Epidermal melanocyte (primary cell): ENCODE measurements at regions not wholly inside any gene's neighbourhood (a gene's known extent, or its start where the extent isn't known, plus 50 kb on each side); places are given as distances from the start of the nearest gene placed in this dataset.
"Not testable (repeated sequence)": the region's sequence is repeated elsewhere in the genome, so short reads cannot be mapped to it uniquely, and the experiment has no call there.

ENCODE experiments used
- DNase-seq: peaks from one replicate; pipeline ENCODE4 v3.0.0; 2011; ENCODE audit warnings: low spot score; ENCODE audit not compliant: insufficient read length

DNA sequence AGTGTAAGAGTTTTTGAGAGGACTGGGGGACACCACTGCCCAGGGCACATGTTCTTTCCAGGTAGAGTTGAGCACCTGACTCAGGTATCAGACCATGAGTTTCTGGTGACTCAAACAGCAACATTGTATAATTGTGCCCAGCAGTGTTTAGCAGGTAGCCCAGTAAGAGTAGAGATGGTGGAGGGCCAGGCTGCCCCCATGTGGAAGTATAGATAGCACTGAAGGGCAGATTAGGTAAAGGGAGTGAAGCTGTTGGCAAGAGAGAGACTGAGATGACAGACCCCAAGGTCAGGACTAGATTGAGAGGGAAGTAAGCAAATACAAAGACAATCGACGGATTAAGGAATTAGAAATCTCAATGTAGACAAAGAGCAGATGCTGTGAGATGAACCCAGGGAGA is 74.6 kb downstream of the TRIM42 start:
- no peak for DNase-seq

DNA sequence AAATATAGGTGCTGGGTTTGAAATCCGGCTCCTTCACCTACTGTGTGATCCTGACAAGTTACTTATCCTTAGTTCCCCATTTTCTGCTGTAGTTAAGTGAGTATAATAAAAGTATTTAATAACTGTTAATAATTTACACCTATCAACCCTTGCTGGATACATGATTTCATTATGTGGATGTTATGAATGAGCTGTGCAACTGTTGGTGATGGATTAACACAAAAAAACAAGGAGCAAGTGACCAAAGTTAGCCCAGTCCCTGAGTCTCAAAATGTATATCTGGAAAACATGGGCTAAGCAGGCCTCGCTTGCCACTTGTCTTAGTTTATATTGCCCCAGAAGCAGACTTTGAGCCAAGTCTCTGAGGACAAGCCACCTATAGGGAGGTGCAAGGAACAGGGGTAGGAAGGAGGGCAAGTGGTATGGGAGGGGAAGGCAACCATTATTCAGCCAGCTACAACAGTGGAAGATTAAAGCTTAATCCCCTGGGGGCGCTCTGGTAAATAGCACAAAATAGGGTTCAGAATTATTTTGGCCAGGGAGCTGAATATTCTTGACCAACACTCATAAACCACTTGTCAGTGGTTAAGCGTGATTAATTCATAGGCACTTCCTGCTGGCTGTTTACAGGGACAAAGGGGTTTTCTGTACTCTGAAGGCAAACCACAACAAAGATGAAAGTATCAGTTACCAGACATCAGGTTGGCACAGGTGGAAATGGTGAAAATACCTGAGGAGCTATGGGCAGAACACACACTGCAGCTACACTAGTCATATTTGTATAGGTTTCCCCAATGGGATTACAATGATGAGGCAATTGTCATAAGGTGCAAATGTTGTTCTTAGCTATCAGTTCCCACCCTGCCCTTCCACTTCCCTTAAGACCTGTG is 76.2 kb downstream of the TRIM42 start:
- DNase-seq = no peak

DNA sequence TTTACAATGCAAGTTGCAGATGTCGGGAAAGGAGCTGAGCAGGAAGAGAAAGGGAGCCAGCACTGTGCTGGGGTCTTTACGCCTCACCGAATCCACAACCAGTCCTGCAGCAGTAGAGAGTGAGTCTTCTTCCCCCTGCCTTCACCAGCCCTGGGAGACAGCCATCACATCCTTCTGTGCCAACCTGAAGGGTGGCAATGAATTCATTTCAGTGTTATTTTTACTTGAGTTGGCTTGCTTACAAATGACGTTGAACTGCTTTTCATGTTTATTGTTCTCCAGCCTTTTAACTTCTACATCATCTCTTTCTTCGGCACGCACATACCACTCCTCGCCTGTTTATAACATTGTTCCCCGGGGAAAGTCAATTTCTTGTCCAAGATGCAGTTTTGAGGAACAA is 77.1 kb downstream of the TRIM42 start:
- no peak for DNase-seq

DNA sequence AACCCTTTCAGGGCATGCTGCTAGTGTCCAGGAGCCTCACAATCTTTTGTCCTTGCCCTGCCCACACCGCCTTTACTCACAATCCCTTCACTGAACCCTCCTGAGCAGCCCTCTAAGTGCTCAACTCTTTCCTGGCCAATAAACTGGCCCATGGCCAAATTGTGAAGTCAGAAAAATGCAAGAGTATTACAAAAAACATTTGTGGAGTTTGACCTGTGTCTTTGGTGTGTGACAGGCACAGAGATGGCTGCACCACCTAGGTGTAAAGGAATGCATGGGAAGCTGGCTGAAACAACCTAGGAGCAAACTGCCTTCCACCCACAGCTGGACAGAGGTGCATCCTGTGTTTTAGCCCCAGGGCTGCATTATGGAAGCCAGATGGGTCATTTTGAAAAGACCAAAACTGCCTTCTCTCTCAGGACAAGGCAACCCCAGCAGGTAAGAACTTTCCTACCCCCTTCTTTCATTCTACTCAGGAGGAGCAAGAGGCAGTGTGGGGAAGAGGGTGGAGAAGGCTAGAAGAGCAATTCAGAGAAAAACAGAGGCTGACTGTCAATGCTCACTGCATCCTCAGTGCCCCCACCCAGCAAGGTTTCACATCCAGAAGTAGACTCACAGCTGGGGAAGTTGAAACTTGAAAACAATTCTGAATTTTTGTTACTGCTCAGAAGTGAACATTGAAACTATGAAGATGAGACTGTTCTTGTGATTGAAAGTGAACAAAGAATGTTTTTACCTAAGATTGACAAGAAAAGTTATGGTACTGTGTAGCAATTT is 78.6 kb downstream of the TRIM42 start:
- DNase-seq = no peak

DNA sequence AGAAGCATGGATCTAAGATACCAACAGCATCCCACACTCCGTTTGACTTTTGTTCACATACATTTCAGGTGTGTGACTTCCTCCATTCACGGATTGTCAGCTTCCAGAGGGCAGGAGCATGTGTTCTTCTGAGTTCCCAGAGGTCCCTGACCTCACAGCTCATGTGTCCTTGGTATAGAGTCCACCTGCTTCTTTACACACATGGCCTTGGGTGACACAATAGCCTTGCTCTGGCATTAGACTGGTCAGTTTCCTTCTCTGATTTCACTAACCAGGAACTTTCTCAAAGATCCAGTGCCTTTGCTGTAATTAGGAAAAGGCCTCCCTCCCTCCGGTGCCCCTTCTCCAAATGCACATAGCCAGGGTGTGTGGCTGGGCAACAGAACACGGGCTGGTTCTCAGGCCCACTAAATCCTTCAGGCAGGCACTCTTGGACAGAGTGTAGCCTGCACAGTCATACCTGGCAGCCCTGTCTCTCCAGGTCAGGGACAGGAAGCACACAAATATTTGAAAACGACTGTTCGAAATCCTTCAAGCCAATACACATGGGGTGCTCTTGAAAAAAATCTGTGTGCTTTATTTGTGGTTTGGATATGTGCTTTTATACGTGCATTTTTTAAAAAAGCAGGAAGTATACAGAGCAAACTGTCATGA is 81.1 kb downstream of the TRIM42 start:
- DNase-seq = no peak

DNA sequence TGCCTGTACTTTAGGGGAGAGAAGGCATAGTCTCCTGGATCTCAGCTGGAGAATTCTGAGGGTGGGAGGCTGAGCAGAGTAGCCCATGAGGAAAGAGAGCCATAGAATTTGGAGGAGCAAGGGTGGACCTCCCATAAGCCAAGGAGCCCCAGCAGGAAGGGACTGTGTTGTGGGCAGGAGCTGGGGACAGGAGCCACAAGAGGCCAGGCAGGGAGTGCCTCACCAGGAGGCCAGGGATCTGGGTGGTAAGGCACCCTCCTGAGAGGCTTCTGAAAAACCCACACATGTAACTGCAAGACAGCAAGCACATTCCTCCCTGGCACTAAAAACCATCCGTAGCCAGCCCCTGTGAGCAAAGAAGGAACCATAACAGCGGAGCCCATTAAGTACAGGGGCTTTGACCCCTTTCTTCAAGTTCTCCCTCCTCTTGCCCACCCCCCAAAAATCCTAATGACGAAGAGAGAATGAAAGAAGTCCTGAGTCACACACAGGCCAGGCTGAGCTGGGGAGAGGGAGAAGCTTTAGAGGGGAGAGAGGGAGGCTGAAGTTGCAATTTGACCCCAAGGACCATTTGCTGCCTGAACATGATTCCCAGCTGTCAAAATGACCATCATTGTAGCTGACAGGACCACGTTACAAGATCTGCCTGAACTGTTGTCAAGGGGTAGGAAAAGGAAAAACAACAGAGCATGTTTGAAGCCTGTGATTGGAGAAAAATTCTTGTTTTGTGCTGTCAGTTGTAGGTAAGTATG is 82.6 kb downstream of the TRIM42 start:
- DNase-seq = no peak

DNA sequence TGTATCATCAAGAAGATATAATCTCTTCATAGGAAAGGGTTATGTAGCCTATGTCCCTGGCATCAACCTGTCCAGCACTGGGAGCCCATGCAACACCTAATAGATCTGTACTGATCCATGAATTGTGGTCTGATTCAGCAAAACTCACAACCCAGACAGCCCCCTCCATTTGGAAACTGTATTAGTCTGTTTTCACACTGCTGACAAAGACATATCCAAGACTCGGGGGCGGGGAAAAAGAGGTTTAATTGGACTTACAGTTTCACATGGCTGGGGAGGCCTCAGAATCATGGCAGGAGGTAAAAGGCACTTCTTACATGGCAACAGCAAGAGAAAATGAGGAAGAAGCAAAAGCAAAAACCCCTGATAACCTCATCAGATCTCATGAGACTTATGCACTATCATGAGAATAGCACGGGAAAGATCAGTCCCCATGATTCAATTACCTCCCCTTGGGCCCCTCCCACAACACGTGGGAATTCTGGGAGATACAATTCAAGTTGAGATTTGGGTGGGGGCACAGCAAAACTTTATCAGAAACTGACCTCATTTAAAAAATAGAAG is 83.3 kb downstream of the TRIM42 start:
- DNase-seq = no peak

DNA sequence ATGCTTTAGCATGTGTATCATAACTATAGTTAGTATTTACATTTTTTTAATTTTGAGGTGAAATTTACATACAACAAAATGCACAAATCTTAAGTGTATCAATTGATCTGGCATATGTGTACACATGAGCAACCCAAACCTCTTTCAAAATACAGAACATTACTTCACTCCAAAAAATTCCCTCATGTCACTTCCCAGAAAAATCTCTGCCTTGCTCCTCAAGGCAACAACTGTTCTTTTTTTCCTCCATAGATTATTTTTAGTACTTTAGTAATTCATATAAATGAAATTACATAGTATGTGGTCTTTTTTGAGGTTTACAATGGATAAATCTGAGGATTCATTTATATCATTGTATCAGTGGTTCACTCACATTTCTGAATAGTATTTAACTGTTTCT is 84.9 kb downstream of the TRIM42 start:
- no peak for DNase-seq

DNA sequence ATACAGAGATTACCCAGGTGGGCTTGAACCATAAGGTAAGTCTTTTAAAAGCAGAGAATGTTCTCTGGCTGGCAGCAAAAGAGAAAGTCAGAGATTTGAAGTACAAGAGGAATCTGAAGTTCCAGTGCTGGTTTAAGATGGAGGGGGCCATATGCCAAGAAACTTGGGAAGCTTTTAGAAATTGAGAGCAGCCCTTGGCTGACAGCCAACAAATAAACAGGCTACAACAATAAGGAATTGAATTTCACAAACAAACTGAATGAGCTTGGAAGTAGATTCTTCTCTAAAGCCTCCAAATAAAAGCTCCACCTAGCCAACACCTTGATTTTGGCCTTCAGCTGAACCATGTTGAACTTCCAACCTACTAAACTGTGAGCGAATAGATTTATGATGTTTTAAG is 85.7 kb downstream of the TRIM42 start:
- no peak for DNase-seq

DNA sequence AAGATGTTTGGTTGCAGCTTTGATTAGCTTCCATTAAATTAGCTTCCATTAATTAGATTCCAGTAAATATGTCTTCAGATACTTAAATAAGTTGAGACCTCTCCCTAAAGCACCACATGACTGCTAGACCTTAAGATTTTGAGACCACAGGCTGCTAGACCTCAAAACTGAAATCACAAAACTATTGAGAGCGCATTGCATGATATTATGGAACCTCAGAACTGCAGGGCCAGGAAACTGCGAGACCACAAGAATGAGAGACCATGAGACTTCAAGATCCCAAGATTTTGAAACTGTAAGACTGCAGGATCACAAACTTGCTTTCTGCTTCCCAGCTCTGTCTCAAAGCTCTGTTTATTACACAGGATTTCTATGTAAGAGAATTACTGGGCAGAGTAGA is 87.4 kb downstream of the TRIM42 start:
- DNase-seq = no peak

DNA sequence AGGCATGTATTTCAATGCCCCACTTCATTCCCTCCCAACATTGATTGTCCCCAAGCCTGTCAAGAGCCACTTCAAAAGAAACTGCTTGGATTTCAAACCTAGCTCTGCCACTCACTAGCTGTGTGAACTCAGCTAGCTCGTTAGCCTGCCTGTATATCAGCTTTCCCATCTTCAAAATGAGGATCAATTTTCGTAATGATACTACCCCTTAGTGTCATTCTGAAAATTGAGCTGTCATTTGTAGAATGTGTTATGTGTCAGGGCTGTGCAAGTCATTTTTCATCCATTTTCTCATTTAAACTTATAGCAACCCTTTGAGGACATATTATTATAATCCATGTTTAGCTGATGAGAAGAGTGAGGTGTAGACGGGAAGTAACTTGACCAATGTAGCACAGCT is 88.6 kb downstream of the TRIM42 start:
- DNase-seq = no peak

DNA sequence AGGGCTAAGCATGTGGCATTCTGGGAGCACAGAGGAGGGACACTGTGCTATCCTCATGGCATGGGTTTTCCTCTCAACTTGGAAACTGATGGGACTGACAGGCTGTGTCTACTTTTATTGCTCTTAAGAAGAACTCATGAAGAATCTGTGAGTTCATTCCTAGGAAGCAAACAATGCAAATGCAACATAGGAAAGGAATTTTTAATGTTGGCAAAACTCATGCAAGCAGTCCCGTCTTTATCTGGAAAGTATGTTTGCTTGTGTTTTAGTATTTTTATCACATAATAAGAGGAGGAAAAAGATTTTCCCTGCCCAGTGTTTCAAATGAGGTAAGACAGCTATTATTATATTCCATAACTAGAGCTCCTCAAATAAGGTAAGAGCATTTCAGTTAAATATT is 89.7 kb downstream of the TRIM42 start:
- no peak for DNase-seq

DNA sequence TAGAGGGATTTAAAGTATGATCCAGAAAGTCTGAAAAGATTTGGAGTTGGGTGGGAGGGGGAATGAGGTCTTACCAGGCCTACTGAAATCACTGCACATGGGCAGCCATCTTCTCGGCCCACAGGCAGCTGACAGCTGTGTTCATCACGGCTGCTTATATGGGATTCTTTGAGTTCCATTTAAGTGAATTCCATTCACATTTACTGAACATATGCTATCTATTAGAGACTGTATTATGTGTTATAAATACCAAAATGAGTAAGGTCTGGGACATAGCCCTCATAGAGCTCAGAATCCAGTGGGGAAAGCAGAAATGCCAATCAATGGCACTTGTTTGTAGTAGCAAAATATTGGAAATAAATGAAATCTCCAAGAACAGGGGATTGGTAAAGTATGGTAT is 91.1 kb downstream of the TRIM42 start:
- peak; percentile 44 for DNase-seq

DNA sequence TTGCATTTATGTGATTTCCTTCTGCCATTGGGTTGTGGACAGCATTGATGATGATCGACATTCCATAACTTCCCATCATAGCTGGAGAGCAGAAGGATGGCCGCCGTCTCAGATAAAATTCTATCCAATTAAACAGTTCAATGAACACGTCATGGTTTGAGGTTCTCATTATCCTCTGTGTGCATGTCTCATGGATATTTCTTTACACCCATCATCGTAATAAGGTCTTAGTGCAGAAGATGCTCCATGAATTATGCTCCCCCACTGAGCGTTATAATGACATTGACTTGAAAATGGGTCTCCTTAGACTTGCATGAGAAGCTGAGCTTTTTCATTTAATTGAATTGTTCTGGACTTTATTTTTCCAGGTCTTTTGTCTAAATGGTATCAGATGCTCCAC is 92.1 kb downstream of the TRIM42 start:
- DNase-seq = no peak

DNA sequence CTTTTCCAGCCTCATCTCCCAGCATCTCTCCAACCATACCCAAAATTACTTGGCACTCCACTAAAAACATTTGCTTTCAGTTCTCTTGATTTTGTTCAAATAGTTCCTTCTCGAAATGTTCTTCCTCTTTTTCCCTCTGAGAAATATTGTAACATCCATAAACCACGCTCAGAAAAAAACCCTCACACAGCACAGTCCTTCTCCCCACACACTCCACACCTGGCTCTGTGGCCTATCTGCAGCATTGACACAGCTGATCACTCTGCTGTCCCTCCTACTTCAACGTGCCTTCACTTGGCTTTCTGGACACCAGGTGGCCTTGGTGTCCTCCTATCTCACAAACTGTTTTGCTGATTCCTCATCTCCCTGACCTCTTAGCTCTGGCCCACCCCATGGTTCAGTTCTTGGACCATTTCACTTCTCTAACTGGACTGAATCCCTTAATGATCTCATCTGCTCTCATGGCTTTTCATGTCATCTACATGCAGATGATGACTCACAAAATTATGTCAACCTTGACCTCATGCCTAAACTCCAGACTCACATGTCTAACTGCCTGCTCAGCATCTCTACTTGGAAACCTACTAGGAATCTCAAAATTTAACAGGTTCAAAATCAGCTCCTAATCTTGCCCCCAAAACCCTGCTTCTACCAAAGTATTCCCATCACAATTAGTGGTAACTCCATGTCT is 93.3 kb downstream of the TRIM42 start:
- no peak for DNase-seq

DNA sequence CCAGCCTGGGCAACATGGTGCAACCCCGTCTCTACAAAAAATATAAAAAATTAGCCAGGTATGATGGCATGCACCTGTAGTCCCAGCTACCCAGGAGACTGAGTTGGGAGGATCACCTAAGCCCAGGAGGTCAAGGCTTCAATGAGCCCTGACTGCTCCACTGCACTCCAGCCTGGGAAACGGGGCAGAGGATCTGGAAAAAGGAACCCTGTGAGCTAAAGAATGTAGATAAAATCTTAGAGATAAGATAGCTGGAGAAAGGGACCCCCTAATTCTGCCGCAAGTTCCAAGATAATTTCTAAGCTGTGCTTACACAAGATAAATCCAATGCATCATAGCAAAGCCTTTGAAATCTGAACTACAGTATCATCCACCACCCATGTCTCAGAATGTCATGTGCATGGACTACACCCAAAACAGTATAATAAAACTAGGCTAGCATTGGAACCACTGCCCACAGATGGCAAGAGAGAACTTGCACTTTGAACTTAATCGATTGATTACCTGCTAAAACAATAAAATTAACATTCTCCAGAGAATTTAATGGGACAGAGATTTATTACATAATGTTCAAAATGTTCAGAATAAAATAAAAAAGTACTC is 99.9 kb downstream of the TRIM42 start:
- DNase-seq = no peak

DNA sequence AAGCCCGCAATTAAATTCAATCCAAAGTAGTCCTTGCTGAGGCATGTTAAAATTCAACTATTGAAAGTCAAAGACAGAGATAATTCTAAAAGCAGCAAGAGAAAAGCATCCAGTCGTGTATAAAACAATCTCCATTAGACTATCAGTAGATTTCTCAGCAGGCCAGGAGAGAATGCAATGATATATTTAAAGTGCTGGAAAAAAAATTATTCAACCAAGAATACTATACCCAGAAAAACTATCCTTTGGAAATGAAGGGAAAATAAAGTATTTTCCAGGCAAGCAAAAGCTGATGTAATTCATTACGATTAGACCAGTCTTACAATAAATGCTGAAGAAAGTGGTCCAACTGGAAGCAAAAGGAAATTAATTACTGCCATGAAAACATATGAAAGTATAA is 113.5 kb downstream of the TRIM42 start:
- DNase-seq = no peak

DNA sequence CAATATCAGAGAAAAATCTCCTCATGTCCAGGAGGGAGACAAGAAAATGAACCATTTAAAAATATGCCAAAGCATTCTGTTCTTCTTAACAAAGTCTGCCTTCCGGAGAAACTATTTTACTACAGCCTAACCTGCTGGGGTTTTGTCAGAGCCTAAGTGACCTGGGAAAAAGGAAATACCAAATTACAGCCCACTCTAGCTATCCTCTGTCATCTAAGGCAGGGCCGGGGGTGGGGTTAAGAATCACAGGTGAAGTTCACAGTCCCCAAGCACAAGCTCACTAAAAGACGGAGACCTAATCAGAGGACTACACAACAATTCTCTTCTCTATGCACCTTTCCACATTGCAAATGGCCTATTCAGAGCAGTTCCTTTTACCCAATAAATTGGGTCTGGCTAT is 116.6 kb downstream of the TRIM42 start:
- no peak for DNase-seq

DNA sequence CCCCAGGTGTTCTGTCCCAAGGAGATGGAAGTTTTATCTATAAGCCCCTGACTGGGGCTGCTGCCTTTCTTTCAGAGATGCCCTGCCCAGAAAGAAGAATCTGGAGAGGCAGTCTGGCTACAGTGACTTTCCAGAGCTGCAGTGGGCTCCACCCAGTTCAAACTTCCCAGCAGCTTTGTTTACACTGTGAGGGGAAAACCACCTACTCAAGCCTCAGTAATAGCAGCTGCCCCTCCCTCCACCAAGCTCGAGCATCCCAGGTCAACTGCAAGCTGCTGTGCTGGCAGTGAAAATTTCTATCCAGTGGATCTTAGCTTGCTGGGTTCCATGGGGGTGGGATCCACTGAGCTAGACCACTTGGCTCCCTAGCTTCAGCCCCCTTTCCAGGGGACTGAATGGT is 125.0 kb downstream of the TRIM42 start:
- DNase-seq = not testable (repeated sequence)

DNA sequence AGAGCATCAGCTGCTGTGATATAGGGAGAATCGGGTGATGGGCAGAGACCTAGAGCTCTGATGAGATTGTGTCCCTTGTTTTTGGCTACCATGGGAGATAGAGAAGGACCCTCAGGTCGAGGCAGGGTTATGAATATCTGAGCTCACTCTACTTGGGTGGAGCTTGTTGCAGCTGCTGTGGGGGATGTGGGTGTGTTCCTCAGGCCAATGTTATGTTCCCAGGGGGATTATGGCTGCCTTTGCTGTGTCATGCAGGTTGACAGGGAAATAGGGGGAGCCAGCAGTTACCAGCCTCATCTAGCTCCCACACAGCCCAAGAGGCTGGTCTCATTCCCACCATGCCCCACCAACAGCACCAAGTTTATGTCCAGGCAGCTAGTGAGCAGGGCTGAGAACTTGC is 131.5 kb downstream of the TRIM42 start:
- DNase-seq = no peak
